ENCODE measurements at regions not wholly inside any gene's neighbourhood (a gene's known extent, or its start where the extent isn't known, plus 50 kb on each side); places are given as distances from the start of the nearest gene placed in this dataset.

GRCh38 chr1:163706915-163707314, 385.2 kb downstream of the NUF2 start:
- no peaks in the 10 kb centered on the region for H3K27me3 ChIP-seq (ENCODE audit: low read depth, low read length)
- H3K4me1 ChIP-seq (ENCODE audit: low read length), result no peaks in the 10 kb centered on the region
- no peak for TF ChIP-seq EZH2phosphoT487 (IDR thresholded peaks at IDR 0.05; ENCODE audit: low read depth)
- no peaks in the 10 kb centered on the region for H3K36me3 ChIP-seq (replicated peaks; ENCODE audit: low read depth, low read length)
- no peaks in the 10 kb centered on the region for H3K79me2 ChIP-seq (ENCODE audit: low read length)
- H3K9ac ChIP-seq (ENCODE audit: low read length), result no peak overlapping the region
- no peak overlapping the region for H2AFZ ChIP-seq (ENCODE audit: low read depth, low read length)
- no peaks in the 10 kb centered on the region for H3K9me3 ChIP-seq (ENCODE audit: insufficient read depth, low read length)
- H3K4me3 ChIP-seq (ENCODE audit: low read length), result no peak overlapping the region
- no peaks in the 10 kb centered on the region for H4K20me1 ChIP-seq (ENCODE audit: insufficient read depth, low read length)
- H3K27ac ChIP-seq (ENCODE audit: low read length), result no peak overlapping the region
- H3K4me2 ChIP-seq (ENCODE audit: low read length), result no peak overlapping the region

- Histone ChIP-seq H2AFZ (ENCODE audit: low read depth, low read length) (no peak overlapping the region), H4K20me1 (ENCODE audit: insufficient read depth, low read length) (no peaks in the 10 kb centered on the region), H3K4me3 (ENCODE audit: low read length) (no peak overlapping the region), H3K27ac (ENCODE audit: low read length) (no peak overlapping the region), H3K36me3 (replicated peaks; ENCODE audit: low read depth, low read length) (no peaks in the 10 kb centered on the region), H3K27me3 (ENCODE audit: low read depth, low read length) (no peaks in the 10 kb centered on the region), H3K4me2 (ENCODE audit: low read length) (no peak overlapping the region), H3K4me1 (ENCODE audit: low read length) (no peaks in the 10 kb centered on the region), H3K79me2 (ENCODE audit: low read length) (no peaks in the 10 kb centered on the region), H3K9me3 (ENCODE audit: insufficient read depth, low read length) (no peaks in the 10 kb centered on the region), H3K9ac (ENCODE audit: low read length) (no peak overlapping the region)
- TF ChIP-seq EZH2phosphoT487 (IDR thresholded peaks at IDR 0.05; ENCODE audit: low read depth) (no peak), CTCF (IDR thresholded peaks at IDR 0.05; ENCODE audit: low read depth, low read length) (no peak)
Observed at GRCh38 chr1:163709636-163710035, 387.9 kb downstream of the NUF2 start.

- Histone ChIP-seq H2AFZ (ENCODE audit: low read depth, low read length) (no peak overlapping the region), H3K79me2 (ENCODE audit: low read length) (no peaks in the 10 kb centered on the region), H3K27ac (ENCODE audit: low read length) (no peak overlapping the region), H3K4me1 (ENCODE audit: low read length) (no peaks in the 10 kb centered on the region), H4K20me1 (ENCODE audit: insufficient read depth, low read length) (no peaks in the 10 kb centered on the region), H3K4me3 (ENCODE audit: low read length) (no peak overlapping the region), H3K27me3 (ENCODE audit: low read depth, low read length) (no peaks in the 10 kb centered on the region), H3K36me3 (replicated peaks; ENCODE audit: low read depth, low read length) (no peaks in the 10 kb centered on the region), H3K9me3 (ENCODE audit: insufficient read depth, low read length) (no peaks in the 10 kb centered on the region), H3K4me2 (ENCODE audit: low read length) (no peak overlapping the region), H3K9ac (ENCODE audit: low read length) (no peak overlapping the region)
- TF ChIP-seq EZH2phosphoT487 (IDR thresholded peaks at IDR 0.05; ENCODE audit: low read depth) (no peak), CTCF (IDR thresholded peaks at IDR 0.05; ENCODE audit: low read depth, low read length) (no peak)
Observed at GRCh38 chr1:163712321-163712720, 390.6 kb downstream of the NUF2 start.

- Histone ChIP-seq H3K36me3 (replicated peaks; ENCODE audit: low read depth, low read length) (no peaks in the 10 kb centered on the region), H3K4me2 (ENCODE audit: low read length) (no peak overlapping the region), H3K4me1 (ENCODE audit: low read length) (no peaks in the 10 kb centered on the region), H3K9me3 (ENCODE audit: insufficient read depth, low read length) (no peaks in the 10 kb centered on the region), H2AFZ (ENCODE audit: low read depth, low read length) (no peak overlapping the region), H3K27ac (ENCODE audit: low read length) (no peak overlapping the region), H3K27me3 (ENCODE audit: low read depth, low read length) (no peaks in the 10 kb centered on the region), H3K79me2 (ENCODE audit: low read length) (no peaks in the 10 kb centered on the region), H3K9ac (ENCODE audit: low read length) (no peak overlapping the region), H4K20me1 (ENCODE audit: insufficient read depth, low read length) (no peaks in the 10 kb centered on the region), H3K4me3 (ENCODE audit: low read length) (no peak overlapping the region)
- TF ChIP-seq CTCF (IDR thresholded peaks at IDR 0.05; ENCODE audit: low read depth, low read length) (no peak), EZH2phosphoT487 (IDR thresholded peaks at IDR 0.05; ENCODE audit: low read depth) (no peak)
Observed at GRCh38 chr1:163720294-163720693, 398.5 kb downstream of the NUF2 start.

- Histone ChIP-seq H3K36me3 (replicated peaks; ENCODE audit: low read depth, low read length) (no peaks in the 10 kb centered on the region), H3K9me3 (ENCODE audit: insufficient read depth, low read length) (no peaks in the 10 kb centered on the region), H3K4me2 (ENCODE audit: low read length) (no peak overlapping the region), H2AFZ (ENCODE audit: low read depth, low read length) (no peak overlapping the region), H3K27me3 (ENCODE audit: low read depth, low read length) (no peaks in the 10 kb centered on the region), H3K79me2 (ENCODE audit: low read length) (no peaks in the 10 kb centered on the region), H3K27ac (ENCODE audit: low read length) (no peak overlapping the region), H3K9ac (ENCODE audit: low read length) (no peak overlapping the region), H3K4me3 (ENCODE audit: low read length) (no peak overlapping the region), H3K4me1 (ENCODE audit: low read length) (no peaks in the 10 kb centered on the region), H4K20me1 (ENCODE audit: insufficient read depth, low read length) (no peaks in the 10 kb centered on the region)
- TF ChIP-seq CTCF (IDR thresholded peaks at IDR 0.05; ENCODE audit: low read depth, low read length), result no peak
- TF ChIP-seq EZH2phosphoT487 (IDR thresholded peaks at IDR 0.05; ENCODE audit: low read depth), result no peak
Observed at GRCh38 chr1:163725551-163725950, 403.8 kb downstream of the NUF2 start.
